Mesendoderm (in vitro differentiated cells): ENCODE measurements at regions not wholly inside any gene's neighbourhood (a gene's known extent, or its start where the extent isn't known, plus 50 kb on each side); places are given as distances from the start of the nearest gene placed in this dataset.

Experiments used
- DNase-seq: peaks from one replicate; pipeline ENCODE4 v3.0.0; 2013
- H2AK5ac ChIP-seq: 2 replicates; pipeline ENCODE4 v1.6.1; 2013; ENCODE audit warnings: low read length, inconsistent platforms
- H2BK120ac ChIP-seq: 2 replicates; pipeline ENCODE4 v1.6.1; 2013; ENCODE audit warnings: low read depth, mild to moderate bottlenecking, low read length, moderate library complexity, mixed read lengths
- H2BK15ac ChIP-seq: replicated peaks from 2 replicates; pipeline ENCODE4 v1.6.1; 2013; ENCODE audit warnings: low read depth, mild to moderate bottlenecking, moderate library complexity
- H2BK5ac ChIP-seq: 2 replicates; pipeline ENCODE4 v1.6.1; 2013; ENCODE audit warnings: low read length, inconsistent platforms
- H3K18ac ChIP-seq: 2 replicates; pipeline ENCODE4 v1.6.1; 2013; ENCODE audit warnings: mild to moderate bottlenecking, low read length, mixed read lengths
- H3K23ac ChIP-seq: one replicate; pipeline ENCODE4 v1.6.1; 2013; ENCODE audit warnings: low read length
- H3K27ac ChIP-seq: 2 replicates; pipeline ENCODE4 v1.5.1; 2013; ENCODE audit warnings: low read depth, mild to moderate bottlenecking, inconsistent platforms, low read length, moderate library complexity
- H3K27me3 ChIP-seq: 2 replicates; pipeline ENCODE4 v1.6.1; 2013; ENCODE audit warnings: low read length, control low read depth, mild to moderate bottlenecking, inconsistent platforms; ENCODE audit not compliant: insufficient read depth, poor library complexity
- H3K36me3 ChIP-seq: 2 replicates; pipeline ENCODE4 v1.6.1; 2013; ENCODE audit warnings: low read length, inconsistent platforms; ENCODE audit not compliant: control insufficient read depth, insufficient read depth
- H3K4ac ChIP-seq: one replicate; pipeline ENCODE4 v1.6.1; 2013; ENCODE audit warnings: low read depth, mild to moderate bottlenecking, low read length, moderate library complexity
- H3K4me1 ChIP-seq: 2 replicates; pipeline ENCODE4 v1.6.1; 2013; ENCODE audit warnings: low read depth, low read length, inconsistent platforms; ENCODE audit not compliant: control insufficient read depth
- H3K4me2 ChIP-seq: 2 replicates; pipeline ENCODE4 v1.6.1; 2013; ENCODE audit warnings: low read length
- H3K4me3 ChIP-seq: 2 replicates; pipeline ENCODE4 v1.5.1; 2013; ENCODE audit warnings: mild to moderate bottlenecking, low read length
- H3K56ac ChIP-seq: one replicate; pipeline ENCODE4 v1.6.1; 2013; ENCODE audit warnings: low read length
- H3K79me1 ChIP-seq: 2 replicates; pipeline ENCODE4 v1.6.1; 2013; ENCODE audit warnings: low read length, inconsistent platforms
- H3K79me2 ChIP-seq: 2 replicates; pipeline ENCODE4 v1.6.1; 2013; ENCODE audit warnings: mild to moderate bottlenecking, low read length; ENCODE audit not compliant: control insufficient read depth, insufficient read depth
- H3K9ac ChIP-seq: 2 replicates; pipeline ENCODE4 v1.6.1; 2013; ENCODE audit warnings: low read length, inconsistent platforms
- H4K5ac ChIP-seq: one replicate; pipeline ENCODE4 v1.6.1; 2013; ENCODE audit warnings: low read length
- H4K8ac ChIP-seq: one replicate; pipeline ENCODE4 v1.6.1; 2013; ENCODE audit warnings: low read depth, mild to moderate bottlenecking, control low read depth, low read length, moderate library complexity
- WGBS: extraction: QIAGEN DNeasy Blood & Tissue Kit; methylation state at CpG from one replicate; pipeline ENCODE4 v1.1.7; 2013; ENCODE audit warnings: low lambda C conversion rate, missing lambda C conversion rate; ENCODE audit not compliant: insufficient coverage; ENCODE audit errors: extremely low coverage; 5-methylcytosine and 5-hydroxymethylcytosine counted together

- no peak overlapping the region for H2BK5ac ChIP-seq
- H3K79me2 ChIP-seq: no peaks in the 10 kb centered on the region
- no peak overlapping the region for H3K4me3 ChIP-seq
- H3K4me2 ChIP-seq: no peak overlapping the region
- no peak overlapping the region for H2BK120ac ChIP-seq
- H3K27ac ChIP-seq: no peak overlapping the region
- no peak overlapping the region for H2BK15ac ChIP-seq
- H3K4me1 ChIP-seq: no peaks in the 10 kb centered on the region
- H3K36me3 ChIP-seq: no peaks in the 10 kb centered on the region
- H4K5ac ChIP-seq: no peak overlapping the region
- no peak overlapping the region for H3K18ac ChIP-seq
- WGBS: no CpG with 5 or more reads among the region's 5 CpGs
- no peaks in the 10 kb centered on the region for H3K27me3 ChIP-seq
- no peak overlapping the region for H3K23ac ChIP-seq
- no peaks in the 10 kb centered on the region for H3K79me1 ChIP-seq
- H2AK5ac ChIP-seq: no peak overlapping the region
- no peak overlapping the region for H3K56ac ChIP-seq
- H4K8ac ChIP-seq: no peak overlapping the region
- H3K9ac ChIP-seq: no peak overlapping the region
- DNase-seq: no peak
- H3K4ac ChIP-seq: no peak overlapping the region
These were observed 197.7 kb upstream of the CDKN2B start for GRCh38 chr9:22206833-22207232.

GRCh38 chr9:22208846-22209585, 199.9 kb upstream of the CDKN2B start:
- Histone ChIP-seq H2BK120ac (no peak overlapping the region), H3K4me2 (no peak overlapping the region), H3K56ac (no peak overlapping the region), H2BK15ac (no peak overlapping the region), H3K4me1 (no peaks in the 10 kb centered on the region), H3K9ac (no peak overlapping the region), H4K5ac (no peak overlapping the region), H4K8ac (no peak overlapping the region), H2BK5ac (no peak overlapping the region), H3K23ac (no peak overlapping the region), H3K27me3 (no peaks in the 10 kb centered on the region), H2AK5ac (no peak overlapping the region), H3K79me2 (no peaks in the 10 kb centered on the region), H3K27ac (no peak overlapping the region), H3K4ac (no peak overlapping the region), H3K4me3 (no peak overlapping the region), H3K18ac (no peak overlapping the region), H3K36me3 (no peaks in the 10 kb centered on the region), H3K79me1 (no peaks in the 10 kb centered on the region)
- no CpG with 5 or more reads among the region's 1 CpG for WGBS
- no peak for DNase-seq

DNA sequence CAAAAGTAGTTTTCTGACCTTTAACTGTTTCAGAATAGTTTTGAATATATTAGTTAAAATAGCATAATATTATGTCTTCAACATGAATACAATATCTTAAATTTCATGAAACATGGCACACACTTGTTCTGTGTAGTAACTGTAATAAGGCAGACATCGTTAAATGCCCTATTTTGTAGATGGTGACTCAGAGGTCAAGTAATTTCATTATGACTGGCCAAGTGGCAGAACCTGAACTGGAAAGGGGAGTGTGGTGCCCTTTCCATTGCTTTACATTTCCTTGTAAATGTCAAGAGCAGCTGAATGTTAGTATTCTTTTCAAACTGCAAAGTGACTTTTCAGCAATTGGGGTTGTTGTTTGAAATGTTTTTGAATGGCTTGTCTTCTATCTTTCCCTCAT, 201.2 kb upstream of the CDKN2B start:
- H2BK120ac ChIP-seq: no peak overlapping the region
- H3K27me3 ChIP-seq: no peaks in the 10 kb centered on the region
- H3K9ac ChIP-seq: no peak overlapping the region
- H2BK15ac ChIP-seq: no peak overlapping the region
- no peak overlapping the region for H4K5ac ChIP-seq
- H3K4ac ChIP-seq: no peak overlapping the region
- no CpG with 5 or more reads among the region's 1 CpG for WGBS
- no peak overlapping the region for H3K4me3 ChIP-seq
- DNase-seq: no peak
- no peaks in the 10 kb centered on the region for H3K79me1 ChIP-seq
- no peak overlapping the region for H4K8ac ChIP-seq
- no peak overlapping the region for H3K18ac ChIP-seq
- H3K27ac ChIP-seq: no peak overlapping the region
- no peak overlapping the region for H2AK5ac ChIP-seq
- no peaks in the 10 kb centered on the region for H3K4me1 ChIP-seq
- H3K4me2 ChIP-seq: no peak overlapping the region
- H3K23ac ChIP-seq: no peak overlapping the region
- H3K56ac ChIP-seq: no peak overlapping the region
- no peaks in the 10 kb centered on the region for H3K36me3 ChIP-seq
- H3K79me2 ChIP-seq: no peaks in the 10 kb centered on the region
- H2BK5ac ChIP-seq: no peak overlapping the region

DNA sequence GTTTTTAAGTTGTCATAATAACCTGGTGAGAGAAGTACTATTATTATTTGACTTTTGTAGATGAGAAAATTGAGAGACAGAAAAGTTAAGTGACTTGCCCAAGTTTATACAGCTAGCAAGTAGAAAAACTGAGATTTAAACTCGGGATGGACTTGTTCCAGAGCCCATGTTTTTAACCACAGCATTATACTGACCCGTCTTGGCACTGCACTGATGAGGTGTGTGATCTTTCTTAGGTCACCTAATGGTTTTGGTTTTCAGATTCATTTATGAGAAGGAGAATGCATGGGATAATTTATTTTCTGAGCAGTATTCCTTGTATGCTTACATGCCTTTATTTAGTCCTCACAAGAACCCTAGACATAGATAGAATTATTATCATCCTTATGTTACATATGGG, 201.8 kb upstream of the CDKN2B start:
- H3K79me1 ChIP-seq: no peaks in the 10 kb centered on the region
- DNase-seq: no peak
- H3K9ac ChIP-seq: no peak overlapping the region
- H2AK5ac ChIP-seq: no peak overlapping the region
- no peaks in the 10 kb centered on the region for H3K4me1 ChIP-seq
- H3K4ac ChIP-seq: no peak overlapping the region
- no CpG with 5 or more reads among the region's 2 CpGs for WGBS
- no peak overlapping the region for H2BK15ac ChIP-seq
- no peak overlapping the region for H4K5ac ChIP-seq
- no peak overlapping the region for H3K23ac ChIP-seq
- H3K27ac ChIP-seq: no peak overlapping the region
- no peaks in the 10 kb centered on the region for H3K27me3 ChIP-seq
- H3K79me2 ChIP-seq: no peaks in the 10 kb centered on the region
- H3K4me2 ChIP-seq: no peak overlapping the region
- no peak overlapping the region for H2BK120ac ChIP-seq
- no peak overlapping the region for H3K18ac ChIP-seq
- no peaks in the 10 kb centered on the region for H3K36me3 ChIP-seq
- no peak overlapping the region for H3K56ac ChIP-seq
- no peak overlapping the region for H2BK5ac ChIP-seq
- no peak overlapping the region for H3K4me3 ChIP-seq
- H4K8ac ChIP-seq: no peak overlapping the region

GRCh38 chr9:22211588-22212360, 202.7 kb upstream of the CDKN2B start:
- no peak overlapping the region for H2AK5ac ChIP-seq
- H3K79me1 ChIP-seq: no peaks in the 10 kb centered on the region
- H3K79me2 ChIP-seq: no peaks in the 10 kb centered on the region
- no peaks in the 10 kb centered on the region for H3K36me3 ChIP-seq
- H4K5ac ChIP-seq: no peak overlapping the region
- H2BK5ac ChIP-seq: no peak overlapping the region
- no peak overlapping the region for H3K4ac ChIP-seq
- H2BK15ac ChIP-seq: no peak overlapping the region
- no peak overlapping the region for H3K4me3 ChIP-seq
- WGBS: no CpG with 5 or more reads among the region's 4 CpGs
- H3K27ac ChIP-seq: no peak overlapping the region
- no peak for DNase-seq
- H3K4me2 ChIP-seq: no peak overlapping the region
- no peak overlapping the region for H3K9ac ChIP-seq
- H3K56ac ChIP-seq: no peak overlapping the region
- H3K23ac ChIP-seq: no peak overlapping the region
- no peak overlapping the region for H3K18ac ChIP-seq
- no peaks in the 10 kb centered on the region for H3K27me3 ChIP-seq
- H2BK120ac ChIP-seq: no peak overlapping the region
- no peak overlapping the region for H4K8ac ChIP-seq
- no peaks in the 10 kb centered on the region for H3K4me1 ChIP-seq
